OCI-LY7 (cell line): ENCODE measurements at regions not wholly inside any gene's neighbourhood (a gene's known extent, or its start where the extent isn't known, plus 50 kb on each side); places are given as distances from the start of the nearest gene placed in this dataset.

Experiments
- BruUV-seq: library from RNA; stranded (reverse); fragments of 400-500 nt; replicated peaks from 2 replicates; lab custom pipeline; 2021; lab: Mats Ljungman, UMichigan
- CTCF ChIA-PET: fragments of 300-600 bp; sonication (Branson Sonifier 250); formaldehyde crosslinking; loops from one replicate; lab custom pipeline; 2022; ENCODE audit warnings: antibody characterized with exemption; ENCODE audit not compliant: unreplicated experiment; lab: Charles Lee
- POLR2A ChIA-PET: fragments of 300-600 bp; sonication (Branson Sonifier 250); formaldehyde crosslinking; loops from one replicate; lab custom pipeline; 2022; ENCODE audit warnings: antibody characterized with exemption; lab: Charles Lee
- DNase-seq: peaks from one replicate; pipeline ENCODE4 v3.0.0-alpha.2; 2015; ENCODE audit warnings: low spot score
- H2AFZ ChIP-seq: fragments of 200-600 bp; sonication (generic), shearing (Covaris generic); 2 replicates; pipeline ENCODE4 v1.6.1; 2014; ENCODE audit warnings: mild to moderate bottlenecking, antibody characterized with exemption, low read length, moderate library complexity
- H3K27ac ChIP-seq: fragments of 200-600 bp; sonication (generic); 2 replicates; pipeline ENCODE4 v1.5.1; 2014; ENCODE audit warnings: mixed run types, low read depth, mild to moderate bottlenecking, moderate library complexity, low read length, inconsistent platforms; ENCODE audit not compliant: poor library complexity, severe bottlenecking
- H3K36me3 ChIP-seq: fragments of 200-600 bp; sonication (generic); 2 replicates; pipeline ENCODE4 v1.6.1; 2014; ENCODE audit warnings: mild to moderate bottlenecking, antibody characterized with exemption, low read length, moderate library complexity, mixed read lengths; ENCODE audit not compliant: insufficient read depth
- H3K4me1 ChIP-seq: fragments of 200-600 bp; sonication (generic); 2 replicates; pipeline ENCODE4 v1.5.1; 2014; ENCODE audit warnings: mild to moderate bottlenecking, low read length; ENCODE audit not compliant: insufficient read depth, poor library complexity, severe bottlenecking
- H3K4me2 ChIP-seq: fragments of 200-600 bp; sonication (generic); 2 replicates; pipeline ENCODE4 v1.6.1; 2014; ENCODE audit warnings: mild to moderate bottlenecking, low read length
- H3K4me3 ChIP-seq: fragments of 200-600 bp; sonication (generic); 2 replicates; pipeline ENCODE4 v1.5.1; 2014; ENCODE audit warnings: mild to moderate bottlenecking, low read depth, low read length; ENCODE audit not compliant: poor library complexity, severe bottlenecking
- H3K79me2 ChIP-seq: fragments of 200-600 bp; sonication (generic); 2 replicates; pipeline ENCODE4 v1.6.1; 2016; ENCODE audit warnings: low read depth, mild to moderate bottlenecking, low read length, moderate library complexity, mixed read lengths; ENCODE audit not compliant: insufficient read depth
- H3K9me2 ChIP-seq: fragments of 200-600 bp; sonication (generic); 2 replicates; pipeline ENCODE4 v1.6.1; 2016; ENCODE audit warnings: mild to moderate bottlenecking, low read length, mixed read lengths; ENCODE audit not compliant: insufficient read depth
- H3K9me3 ChIP-seq: fragments of 200-600 bp; sonication (generic); 2 replicates; pipeline ENCODE4 v1.6.1; 2014; ENCODE audit warnings: mild to moderate bottlenecking, mixed run types, low read length, mixed read lengths
- H4K20me1 ChIP-seq: fragments of 200-600 bp; sonication (generic); 2 replicates; pipeline ENCODE4 v1.6.1; 2014; ENCODE audit warnings: mild to moderate bottlenecking, antibody characterized with exemption, low read length, moderate library complexity, mixed read lengths; ENCODE audit not compliant: insufficient read depth
- EZH2phosphoT487 ChIP-seq: fragments of 200-600 bp; sonication (generic); IDR thresholded peaks from 2 replicates; pipeline ENCODE4 v1.6.1; 2018; ENCODE audit warnings: low read depth, borderline replicate concordance, mild to moderate bottlenecking, mixed run types, antibody characterized with exemption, low read length, moderate library complexity, mixed read lengths
- intact Hi-C: fragments of 100-400 bp; cut with micrococcal nuclease; formaldehyde crosslinking; loops from one replicate; pipeline ENCODE4 v1.10.0; 2022; ENCODE audit not compliant: unreplicated experiment
- TF ChIP-seq, protein P1 (sequence below): fragments of 200-600 bp; sonication (generic); conservative IDR thresholded peaks from 2 replicates; pipeline ENCODE4 v1.5.1; 2014; ENCODE audit warnings: mild to moderate bottlenecking, antibody characterized with exemption, low read length, moderate library complexity, mixed read lengths

DNA sequence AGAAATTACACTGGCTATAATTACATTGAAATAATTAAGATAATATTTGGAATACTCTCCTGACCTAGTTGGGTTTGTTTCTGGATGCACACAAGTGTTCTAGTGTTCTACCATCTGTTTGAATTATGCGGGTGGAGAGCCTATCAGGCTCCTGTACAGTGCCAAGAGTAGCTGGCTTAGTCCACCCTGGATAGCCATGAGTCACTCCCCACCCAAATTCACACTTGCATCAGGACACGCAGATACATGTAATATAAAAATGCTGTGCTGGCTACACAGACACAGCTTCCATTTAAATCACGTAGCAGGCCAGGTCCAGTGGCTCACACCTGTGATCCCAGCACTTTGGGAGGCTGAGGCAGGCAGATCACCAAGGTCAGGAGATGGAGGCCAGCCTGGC is 686.2 kb upstream of the SLC35B3 start:
- Histone ChIP-seq H3K9me3 (no peaks in the 10 kb centered on the region), H3K9me2 (no peaks in the 10 kb centered on the region), H3K36me3 (no peaks in the 10 kb centered on the region), H3K4me3 (no peak overlapping the region), H3K79me2 (no peaks in the 10 kb centered on the region), H3K27ac (no peak overlapping the region), H4K20me1 (no peaks in the 10 kb centered on the region), H3K4me2 (no peak overlapping the region), H3K4me1 (no peaks in the 10 kb centered on the region), H2AFZ (no peak overlapping the region)
- CTCF ChIA-PET, result no interaction called here
- BruUV-seq, result no TSS peak
- POLR2A ChIA-PET, result no interaction called here
- TF ChIP-seq EZH2phosphoT487, result no peak
- TF ChIP-seq, protein P1, sequence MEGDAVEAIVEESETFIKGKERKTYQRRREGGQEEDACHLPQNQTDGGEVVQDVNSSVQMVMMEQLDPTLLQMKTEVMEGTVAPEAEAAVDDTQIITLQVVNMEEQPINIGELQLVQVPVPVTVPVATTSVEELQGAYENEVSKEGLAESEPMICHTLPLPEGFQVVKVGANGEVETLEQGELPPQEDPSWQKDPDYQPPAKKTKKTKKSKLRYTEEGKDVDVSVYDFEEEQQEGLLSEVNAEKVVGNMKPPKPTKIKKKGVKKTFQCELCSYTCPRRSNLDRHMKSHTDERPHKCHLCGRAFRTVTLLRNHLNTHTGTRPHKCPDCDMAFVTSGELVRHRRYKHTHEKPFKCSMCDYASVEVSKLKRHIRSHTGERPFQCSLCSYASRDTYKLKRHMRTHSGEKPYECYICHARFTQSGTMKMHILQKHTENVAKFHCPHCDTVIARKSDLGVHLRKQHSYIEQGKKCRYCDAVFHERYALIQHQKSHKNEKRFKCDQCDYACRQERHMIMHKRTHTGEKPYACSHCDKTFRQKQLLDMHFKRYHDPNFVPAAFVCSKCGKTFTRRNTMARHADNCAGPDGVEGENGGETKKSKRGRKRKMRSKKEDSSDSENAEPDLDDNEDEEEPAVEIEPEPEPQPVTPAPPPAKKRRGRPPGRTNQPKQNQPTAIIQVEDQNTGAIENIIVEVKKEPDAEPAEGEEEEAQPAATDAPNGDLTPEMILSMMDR, result no peak
- intact Hi-C loops, result no loop called here
- no peak for DNase-seq

DNA sequence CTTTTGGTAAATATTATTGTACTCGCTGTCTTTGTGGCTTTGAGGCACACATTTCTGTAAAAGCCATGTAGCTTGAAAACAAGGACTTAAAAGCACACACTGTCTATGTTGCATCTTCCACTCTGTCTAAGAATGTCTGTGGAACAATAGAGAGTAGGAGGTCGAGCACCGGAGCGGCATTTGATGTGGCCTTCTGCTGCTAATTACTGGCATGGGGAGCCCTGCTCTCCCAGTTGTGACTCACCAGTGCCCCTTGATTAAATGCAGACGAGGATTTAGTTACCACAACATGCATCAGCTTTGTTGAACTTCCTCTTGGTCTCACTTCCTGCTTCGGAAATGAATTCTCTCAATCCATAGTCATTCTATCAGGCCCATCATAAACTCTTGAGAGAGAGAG is 680.7 kb upstream of the SLC35B3 start:
- no peaks in the 10 kb centered on the region for H3K36me3 ChIP-seq
- H3K4me3 ChIP-seq, result no peak overlapping the region
- no peak overlapping the region for H3K4me2 ChIP-seq
- H4K20me1 ChIP-seq, result no peaks in the 10 kb centered on the region
- no peaks in the 10 kb centered on the region for H3K9me3 ChIP-seq
- intact Hi-C loops, result no loop called here
- H3K79me2 ChIP-seq, result no peaks in the 10 kb centered on the region
- no peak overlapping the region for H3K27ac ChIP-seq
- BruUV-seq, result no TSS peak
- no peak overlapping the region for H2AFZ ChIP-seq
- no peak for DNase-seq
- no peaks in the 10 kb centered on the region for H3K9me2 ChIP-seq
- ChIA-PET CTCF (no interaction called here), POLR2A (no interaction called here)
- TF ChIP-seq, protein P1, result no peak
- no peak for TF ChIP-seq EZH2phosphoT487
- no peaks in the 10 kb centered on the region for H3K4me1 ChIP-seq

DNA sequence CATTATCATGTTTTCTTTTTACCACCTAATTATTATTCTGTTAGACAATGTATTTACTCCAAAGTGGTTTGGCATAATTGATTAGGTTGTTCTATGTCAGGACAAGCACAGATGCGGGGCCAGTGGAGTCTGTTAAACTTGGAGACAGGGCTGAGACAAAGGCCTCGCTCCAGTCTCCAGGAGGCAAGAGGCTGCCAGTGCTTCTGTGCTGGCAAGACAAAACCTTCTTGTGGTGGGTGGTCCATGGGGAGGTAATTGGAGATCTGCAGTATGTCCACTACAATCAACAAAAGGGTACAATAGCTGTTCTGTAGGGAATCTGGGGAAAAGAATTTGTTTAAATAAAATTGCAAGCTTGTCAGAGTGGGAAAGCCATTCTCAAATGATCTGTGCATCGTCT is 677.2 kb upstream of the SLC35B3 start:
- BruUV-seq, result no TSS peak
- Histone ChIP-seq H3K4me3 (no peak overlapping the region), H3K79me2 (no peaks in the 10 kb centered on the region), H3K9me2 (no peaks in the 10 kb centered on the region), H3K36me3 (no peaks in the 10 kb centered on the region), H3K9me3 (no peaks in the 10 kb centered on the region), H4K20me1 (no peaks in the 10 kb centered on the region), H2AFZ (no peak overlapping the region), H3K4me1 (no peaks in the 10 kb centered on the region), H3K27ac (no peak overlapping the region), H3K4me2 (no peak overlapping the region)
- POLR2A ChIA-PET, result no interaction called here
- intact Hi-C loops, result no loop called here
- DNase-seq, result no peak
- no peak for TF ChIP-seq EZH2phosphoT487
- TF ChIP-seq, protein P1, result no peak
- CTCF ChIA-PET, result no interaction called here
